HG03571 (cell line): ENCODE measurements at regions not wholly inside any gene's neighbourhood (a gene's known extent, or its start where the extent isn't known, plus 50 kb on each side); places are given as distances from the start of the nearest gene placed in this dataset.
"Not testable (repeated sequence)": the region's sequence is repeated elsewhere in the genome, so short reads cannot be mapped to it uniquely, and the experiment has no call there.

ENCODE experiments used
- ATAC-seq: cut with Tn5 transposase; IDR thresholded peaks from one replicate; pipeline ENCODE4 v1.9.1; 2021; ENCODE audit not compliant: unreplicated experiment

DNA sequence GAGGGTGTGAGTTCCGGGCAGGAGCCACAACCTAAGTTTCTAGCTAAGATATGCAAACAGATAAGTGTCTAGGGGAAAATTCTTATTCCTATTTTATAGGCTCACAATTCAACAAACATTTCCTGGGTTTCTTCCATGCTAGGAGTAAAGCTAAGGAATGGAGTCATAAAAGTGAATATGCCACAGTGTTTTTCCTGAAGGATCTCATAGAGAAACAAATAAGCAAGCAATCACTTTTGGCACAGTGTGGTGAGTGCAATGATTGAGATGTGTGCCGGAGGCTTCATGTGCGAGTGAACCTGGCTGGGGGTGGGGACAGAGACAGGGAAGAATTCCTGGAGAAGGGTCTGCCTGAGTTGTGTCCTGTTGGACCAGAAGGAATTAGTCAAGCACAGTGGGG lies 147.4 kb downstream of the TENT5C start:
- ATAC-seq: no peak

GRCh38 chr1:117753652-117754051 lies 147.8 kb downstream of the TENT5C start:
- ATAC-seq: no peak

- ATAC-seq: no peak
Observed at GRCh38 chr1:117754061-117754969, 148.5 kb downstream of the TENT5C start.

DNA sequence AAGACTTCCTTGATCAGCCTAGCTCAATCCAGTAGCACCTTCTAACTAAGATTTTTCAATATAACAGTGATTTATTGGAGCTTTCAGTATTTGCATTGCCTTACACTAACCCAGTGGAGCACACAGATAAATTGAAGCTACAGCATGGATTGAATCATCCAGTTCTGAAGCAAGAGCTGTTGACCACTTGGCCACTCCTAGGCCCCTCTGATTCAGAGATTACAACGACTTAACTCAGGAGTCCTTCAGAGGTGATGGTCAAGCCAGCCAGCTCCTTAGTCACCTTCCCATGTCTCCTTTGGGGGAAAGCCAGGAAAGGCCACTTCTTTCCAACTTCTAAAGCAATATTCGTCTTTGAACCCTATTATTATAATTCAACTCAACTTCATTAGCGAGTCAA lies 151.8 kb downstream of the TENT5C start:
- ATAC-seq: no peak

GRCh38 chr1:117758444-117759316 lies 152.8 kb downstream of the TENT5C start:
- ATAC-seq: peak; percentile 76

GRCh38 chr1:117759535-117759934 lies 153.7 kb downstream of the TENT5C start:
- ATAC-seq: no peak

GRCh38 chr1:117760069-117760468 lies 154.2 kb downstream of the TENT5C start:
- ATAC-seq: no peak

DNA sequence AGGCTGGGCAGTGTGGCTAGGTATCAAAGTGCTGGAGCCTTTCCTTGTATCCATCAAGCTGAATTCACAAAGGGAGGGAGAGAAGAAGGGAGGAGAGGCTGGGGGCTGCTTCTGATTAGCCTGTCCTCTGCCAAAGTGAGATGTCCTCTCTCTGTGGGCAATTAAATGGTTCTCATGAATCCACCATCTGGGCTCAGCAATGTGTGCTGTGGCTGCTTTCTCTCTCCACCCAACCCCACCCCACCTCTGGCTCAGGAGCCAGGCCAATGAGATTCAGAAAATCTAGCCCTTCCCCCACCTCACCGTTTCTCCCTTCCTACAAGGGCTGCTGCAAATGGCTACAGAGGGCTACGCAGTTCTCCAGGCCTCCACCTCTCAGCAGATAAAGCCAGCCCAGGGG lies 154.6 kb downstream of the TENT5C start:
- ATAC-seq: no peak

GRCh38 chr1:117767756-117768155 lies 161.7 kb downstream of the GDAP2 start:
- ATAC-seq: not testable (repeated sequence)

GRCh38 chr1:117770981-117771531 lies 158.4 kb downstream of the GDAP2 start:
- ATAC-seq: no peak

GRCh38 chr1:117779364-117779763 lies 150.1 kb downstream of the GDAP2 start:
- no peak for ATAC-seq

- no peak for ATAC-seq
Observed at GRCh38 chr1:117780687-117781475, 148.5 kb downstream of the GDAP2 start.

DNA sequence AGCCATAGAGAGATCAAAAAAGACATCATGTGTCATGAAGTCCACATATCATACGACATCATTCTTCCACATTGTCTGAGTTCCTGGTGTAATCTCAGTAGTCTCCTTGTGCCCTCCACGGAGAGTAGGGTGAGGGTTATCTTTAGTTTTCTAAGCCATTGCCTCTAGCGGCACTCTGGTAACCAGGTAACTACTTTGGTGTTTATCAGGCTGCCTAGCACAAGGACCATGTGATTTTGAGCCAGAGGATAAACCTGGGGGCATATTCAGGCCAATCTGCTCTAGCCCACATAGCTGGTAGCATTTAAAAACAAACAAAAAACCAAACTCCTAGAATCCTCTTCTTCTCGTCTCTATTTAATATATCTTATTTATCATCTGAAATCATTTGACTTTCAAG lies 147.4 kb downstream of the GDAP2 start:
- no peak for ATAC-seq

DNA sequence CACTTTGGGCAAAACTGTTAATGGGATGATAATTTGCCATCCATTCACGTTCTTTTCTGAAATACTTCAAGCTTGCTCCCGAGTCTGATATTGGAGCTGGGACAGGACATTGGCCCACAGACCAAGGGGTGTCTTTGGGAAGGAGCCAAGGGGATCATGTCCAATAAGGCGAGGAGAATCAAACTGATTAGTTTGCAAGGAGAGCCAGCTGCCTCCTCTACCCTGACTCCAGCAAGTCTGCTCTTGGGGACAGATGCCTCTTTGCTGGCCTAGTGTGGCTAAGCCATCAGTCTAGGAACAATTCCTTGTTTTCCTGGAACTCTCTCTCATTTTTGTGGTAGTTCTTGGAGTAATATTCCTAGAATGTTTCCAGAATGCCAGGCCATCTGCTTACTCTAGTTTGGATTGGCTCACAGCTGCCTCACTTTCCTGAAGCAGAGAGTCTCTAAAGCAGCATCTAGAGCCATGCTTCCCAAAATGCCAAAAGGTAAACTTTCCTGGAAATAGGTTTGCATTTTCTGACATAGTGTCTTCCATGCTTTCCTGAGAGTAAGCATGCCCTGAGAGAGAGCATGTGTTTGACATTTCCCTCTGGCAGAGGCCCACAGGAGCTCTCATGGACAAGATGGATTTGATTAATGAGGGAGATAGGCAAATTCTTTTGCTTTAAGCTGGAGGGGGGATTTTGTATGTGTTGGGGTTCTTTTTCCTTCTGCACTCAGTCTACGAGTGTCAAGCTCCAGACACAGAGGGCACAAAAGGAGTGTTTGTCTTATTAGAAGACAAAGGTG lies 145.6 kb downstream of the GDAP2 start:
- ATAC-seq: no peak

DNA sequence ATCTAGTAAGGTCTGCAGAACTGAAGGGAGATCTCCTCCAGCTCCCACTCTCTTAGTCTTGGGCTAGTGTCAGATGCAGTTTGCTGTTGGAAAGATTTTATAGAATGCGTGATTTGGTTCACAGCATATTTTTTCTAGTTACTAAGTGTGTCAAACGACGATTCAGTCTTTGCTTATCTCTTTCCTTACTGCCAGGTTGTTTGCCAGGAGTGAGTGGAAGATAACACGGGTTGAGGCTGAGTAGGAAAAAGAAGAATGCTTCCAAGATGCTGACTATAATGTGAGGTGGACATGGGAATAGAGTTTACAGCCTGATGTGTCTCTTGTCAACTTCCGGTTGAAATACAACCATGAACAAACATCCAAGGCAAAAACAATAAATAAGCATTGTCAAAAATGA lies 141.4 kb downstream of the GDAP2 start:
- no peak for ATAC-seq

GRCh38 chr1:117793413-117793812 lies 136.0 kb downstream of the GDAP2 start:
- no peak for ATAC-seq

- ATAC-seq: no peak
Observed at GRCh38 chr1:117794073-117794472, 135.3 kb downstream of the GDAP2 start.

GRCh38 chr1:117795190-117795589 lies 134.2 kb downstream of the GDAP2 start:
- ATAC-seq: no peak

DNA sequence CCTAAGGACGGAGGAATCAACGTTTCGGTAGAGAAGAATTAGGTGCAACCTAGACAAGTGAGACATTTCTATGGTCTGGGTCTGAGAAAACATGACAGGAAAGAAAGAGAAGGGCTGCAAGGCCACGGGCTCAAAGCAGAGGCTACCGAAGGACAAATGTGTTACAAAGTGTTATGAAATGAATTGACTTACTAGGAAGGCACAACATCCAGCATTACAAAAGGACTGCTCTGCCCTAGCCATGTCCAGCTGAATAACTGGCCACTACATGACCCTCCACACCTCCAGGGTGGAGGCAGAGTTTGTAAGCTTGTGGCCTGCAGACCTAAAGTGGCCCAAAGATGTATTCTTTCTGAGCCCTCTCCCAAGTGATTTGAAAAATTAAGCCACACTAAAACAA lies 133.6 kb downstream of the GDAP2 start:
- ATAC-seq: no peak

DNA sequence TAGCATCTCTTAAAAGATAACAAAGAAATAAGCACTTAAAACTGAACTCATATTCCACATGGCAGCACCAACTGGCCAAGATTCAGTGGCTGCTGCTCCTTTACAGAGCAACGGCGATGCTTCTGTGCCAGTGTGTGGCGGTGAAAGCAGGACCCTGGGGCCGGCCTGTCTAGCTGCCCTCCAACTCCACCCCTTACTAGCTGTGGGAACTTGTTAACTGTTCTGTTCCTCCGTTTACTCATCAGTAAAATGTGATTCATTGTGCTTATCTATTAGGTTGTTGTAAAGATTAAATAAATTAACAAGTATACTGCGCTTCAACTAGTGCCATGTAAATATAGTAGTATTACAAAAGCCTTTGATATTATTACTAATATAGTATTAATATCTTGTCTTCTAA lies 133.2 kb downstream of the GDAP2 start:
- no peak for ATAC-seq
